Neuronal stem cell (in vitro differentiated cells): ENCODE measurements at regions not wholly inside any gene's neighbourhood (a gene's known extent, or its start where the extent isn't known, plus 50 kb on each side); places are given as distances from the start of the nearest gene placed in this dataset.

Experiments used
- DNase-seq: peaks from one replicate; pipeline ENCODE4 v3.0.0-alpha.2; 2013; ENCODE audit warnings: low spot score
- H2AFZ ChIP-seq: one replicate; pipeline ENCODE4 v1.6.1; 2013; ENCODE audit warnings: mild to moderate bottlenecking, low read length, inconsistent platforms
- H2AK5ac ChIP-seq: 2 replicates; pipeline ENCODE4 v1.6.1; 2013; ENCODE audit warnings: low read depth, mild to moderate bottlenecking, inconsistent platforms, low read length, moderate library complexity, mixed read lengths
- H2BK120ac ChIP-seq: 2 replicates; pipeline ENCODE4 v1.6.1; 2013; ENCODE audit warnings: low read depth, mild to moderate bottlenecking, inconsistent platforms, low read length, moderate library complexity, mixed read lengths
- H2BK12ac ChIP-seq: one replicate; pipeline ENCODE4 v1.6.1; 2013; ENCODE audit warnings: low read length, inconsistent platforms
- H2BK15ac ChIP-seq: 2 replicates; pipeline ENCODE4 v1.6.1; 2013; ENCODE audit warnings: mild to moderate bottlenecking, low read length, inconsistent platforms, mixed read lengths
- H2BK5ac ChIP-seq: one replicate; pipeline ENCODE4 v1.6.1; 2013; ENCODE audit warnings: inconsistent platforms, mild to moderate bottlenecking, low read length, moderate library complexity
- H3K14ac ChIP-seq: one replicate; pipeline ENCODE4 v1.6.1; 2013; ENCODE audit warnings: low read length, inconsistent platforms
- H3K18ac ChIP-seq: 2 replicates; pipeline ENCODE4 v1.6.1; 2013; ENCODE audit warnings: low read length, inconsistent platforms
- H3K23ac ChIP-seq: 2 replicates; pipeline ENCODE4 v1.6.1; 2013; ENCODE audit warnings: low read depth, mild to moderate bottlenecking, mixed read lengths, low read length, inconsistent platforms; ENCODE audit not compliant: poor library complexity
- H3K27ac ChIP-seq: replicated peaks from 3 replicates; pipeline ENCODE4 v1.5.1; 2013; ENCODE audit warnings: low read length, inconsistent platforms
- H3K27me3 ChIP-seq, 3 experiments: 2 replicates each; pipeline ENCODE4 v1.6.1; 2013; ENCODE audit warnings: low read length in 3 of 3, mild to moderate bottlenecking in 2 of 3, inconsistent platforms in 1 of 3, low read depth in 1 of 3, mixed read lengths in 1 of 3, moderate library complexity in 1 of 3; ENCODE audit not compliant: control insufficient read depth in 3 of 3, insufficient read depth in 3 of 3
- H3K36me3 ChIP-seq, 2 donors: replicated peaks in 1 of 2; 2 replicates each; pipeline ENCODE4 v1.6.1; 2013; ENCODE audit warnings: low read length in 2 of 2; ENCODE audit not compliant: control insufficient read depth in 2 of 2, insufficient read depth in 2 of 2
- H3K4ac ChIP-seq: 2 replicates; pipeline ENCODE4 v1.6.1; 2013; ENCODE audit warnings: inconsistent platforms, mild to moderate bottlenecking, low read length, moderate library complexity
- H3K4me1 ChIP-seq, 2 donors: 1 replicate in 1 of 2; 2 replicates in 1 of 2; pipeline ENCODE4 v1.6.1; 2013; ENCODE audit warnings: low read length in 2 of 2, low read depth in 1 of 2; ENCODE audit not compliant: control insufficient read depth in 2 of 2, insufficient read depth in 1 of 2
- H3K4me2 ChIP-seq: one replicate; pipeline ENCODE4 v1.6.1; 2013; ENCODE audit warnings: mild to moderate bottlenecking, low read length, inconsistent platforms; ENCODE audit not compliant: insufficient read depth, poor library complexity, severe bottlenecking
- H3K4me3 ChIP-seq, 2 donors: 2 replicates each; pipeline ENCODE4 v1.5.1; 2013; ENCODE audit warnings: low read length in 2 of 2, mild to moderate bottlenecking in 2 of 2, inconsistent platforms in 1 of 2, moderate library complexity in 1 of 2
- H3K79me1 ChIP-seq: one replicate; pipeline ENCODE4 v1.6.1; 2013; ENCODE audit warnings: low read depth, mild to moderate bottlenecking, inconsistent platforms, low read length, moderate library complexity
- H3K9ac ChIP-seq: one replicate; pipeline ENCODE4 v1.6.1; 2013; ENCODE audit warnings: mild to moderate bottlenecking, low read depth, low read length, inconsistent platforms; ENCODE audit not compliant: poor library complexity
- H3K9me3 ChIP-seq, 2 donors: replicated peaks in 1 of 2; 2 replicates each; pipeline versions ENCODE3 to v1.6.1; 2013; ENCODE audit warnings: low read length in 2 of 2, mild to moderate bottlenecking in 2 of 2, inconsistent platforms in 1 of 2, low read depth in 1 of 2, mixed read lengths in 1 of 2, moderate library complexity in 1 of 2; ENCODE audit not compliant: control insufficient read depth in 2 of 2, insufficient read depth in 1 of 2
- H4K8ac ChIP-seq: one replicate; pipeline ENCODE4 v1.6.1; 2013; ENCODE audit warnings: low read depth, mild to moderate bottlenecking, inconsistent platforms, low read length, moderate library complexity
- H4K91ac ChIP-seq: one replicate; pipeline ENCODE4 v1.6.1; 2013; ENCODE audit warnings: low read length, low read depth, mild to moderate bottlenecking, inconsistent platforms; ENCODE audit not compliant: poor library complexity
- WGBS, 2 donors: extraction: QIAGEN DNeasy Blood & Tissue Kit; methylation state at CpG; one replicate each; pipeline ENCODE4 v1.1.7; 2013; ENCODE audit warnings: missing lambda C conversion rate in 2 of 2, mixed read lengths in 1 of 2; ENCODE audit not compliant: insufficient read length in 2 of 2, insufficient replicate concordance in 1 of 2; ENCODE audit errors: extremely low coverage in 2 of 2; 5-methylcytosine and 5-hydroxymethylcytosine counted together

- no peak overlapping the region for H2BK120ac ChIP-seq
- no CpG with 5 or more reads among the region's 5 CpGs for WGBS, 2 donors
These were observed 203.6 kb upstream of the SLC35G4 start for GRCh38 chr18:11405804-11406203.

DNA sequence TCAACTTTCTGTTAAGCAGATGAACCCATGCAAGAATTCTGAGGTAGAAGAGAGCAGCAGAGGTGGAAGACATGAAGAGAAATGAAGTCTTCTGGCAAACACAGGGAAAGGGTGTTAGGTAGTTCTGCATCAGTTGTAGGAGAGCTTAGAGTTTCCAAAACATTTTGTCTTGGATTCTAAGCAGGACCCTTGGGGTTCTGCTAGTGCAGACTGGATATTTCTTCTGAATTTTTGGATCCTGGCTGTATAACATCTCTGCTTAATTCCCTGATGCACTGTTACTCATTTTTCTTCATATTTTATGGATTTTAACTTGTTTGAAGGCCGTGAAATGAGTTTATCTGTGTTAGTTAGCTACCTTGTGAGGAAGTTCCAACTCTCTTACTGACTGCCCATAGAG lies 208.7 kb upstream of the SLC35G4 start:
- Histone ChIP-seq H3K4ac (no peak overlapping the region), H2BK5ac (no peak overlapping the region), H2BK15ac (no peak overlapping the region), H4K91ac (no peak overlapping the region), H3K4me3 (no peak overlapping the region), H3K9ac (no peak overlapping the region), H3K23ac (no peak overlapping the region), H2AK5ac (no peak overlapping the region), H3K27ac (no peak overlapping the region), H3K27me3 (no peaks in the 10 kb centered on the region), H3K36me3 (no peaks in the 10 kb centered on the region), H2AFZ (no peak overlapping the region), H3K14ac (no peak overlapping the region), H3K79me1 (no peaks in the 10 kb centered on the region), H3K18ac (no peak overlapping the region), H3K4me1 (peaks cover 0 to 2% of the 10 kb centered on the region in 2 donors), H2BK120ac (no peak overlapping the region), H4K8ac (no peak overlapping the region), H2BK12ac (no peak overlapping the region), H3K4me2 (no peak overlapping the region), H3K9me3 (peaks cover 0 to 2% of the 10 kb centered on the region in 2 donors)
- DNase-seq, result no peak
- WGBS, 2 donors, result no CpG with 5 or more reads among the region's 1 CpG

More at GRCh38 chr18:11405804-11406203, 203.6 kb upstream of the SLC35G4 start:
- Histone ChIP-seq H2BK15ac (no peak overlapping the region), H3K9ac (no peak overlapping the region), H2AFZ (no peak overlapping the region), H3K4me1 (peaks cover 0 to 2% of the 10 kb centered on the region in 2 donors), H2BK5ac (no peak overlapping the region), H3K79me1 (no peaks in the 10 kb centered on the region), H3K14ac (no peak overlapping the region), H2BK12ac (no peak overlapping the region), H3K18ac (no peak overlapping the region), H4K91ac (no peak overlapping the region), H3K4me3 (no peak overlapping the region), H3K27me3 (no peaks in the 10 kb centered on the region), H2AK5ac (no peak overlapping the region), H3K23ac (no peak overlapping the region), H3K27ac (no peak overlapping the region), H3K4me2 (no peak overlapping the region), H3K4ac (no peak overlapping the region), H3K9me3 (no peaks in the 10 kb centered on the region), H3K36me3 (no peaks in the 10 kb centered on the region), H4K8ac (no peak overlapping the region)
- no peak for DNase-seq

- Histone ChIP-seq H3K79me1 (no peaks in the 10 kb centered on the region), H3K4me2 (no peak overlapping the region), H2AK5ac (no peak overlapping the region), H3K9me3 (peaks cover 0 to 2% of the 10 kb centered on the region in 2 donors), H3K27me3 (no peaks in the 10 kb centered on the region), H2BK12ac (no peak overlapping the region), H3K23ac (no peak overlapping the region), H2BK15ac (no peak overlapping the region), H4K8ac (no peak overlapping the region), H3K14ac (no peak overlapping the region), H3K4ac (no peak overlapping the region), H3K27ac (no peak overlapping the region), H3K4me1 (peaks cover 0 to 3% of the 10 kb centered on the region in 2 donors), H3K36me3 (no peaks in the 10 kb centered on the region), H3K18ac (no peak overlapping the region), H2BK120ac (no peak overlapping the region), H3K9ac (no peak overlapping the region), H2BK5ac (no peak overlapping the region), H3K4me3 (no peak overlapping the region), H4K91ac (no peak overlapping the region), H2AFZ (no peak overlapping the region)
- no peak for DNase-seq
- no CpG with 5 or more reads among the region's 3 CpGs for whole genome bisulfite sequencing, 2 donors
These were observed 210.8 kb upstream of the SLC35G4 start for GRCh38 chr18:11398625-11399024.

- H2AK5ac ChIP-seq, result no peak overlapping the region
- H3K9ac ChIP-seq, result no peak overlapping the region
- no peak overlapping the region for H3K27ac ChIP-seq
- WGBS, 2 donors, result no CpG with 5 or more reads among the region's 9 CpGs
- no peak overlapping the region for H3K14ac ChIP-seq
- peak overlapping the region; percentile 63 for H3K18ac ChIP-seq
- no peak overlapping the region for H4K8ac ChIP-seq
- H2BK12ac ChIP-seq, result no peak overlapping the region
- H3K4me3 ChIP-seq, result no peak overlapping the region
- no peak overlapping the region for H2BK5ac ChIP-seq
- H3K27me3 ChIP-seq, result no peaks in the 10 kb centered on the region
- H3K4me2 ChIP-seq, result no peak overlapping the region
- H3K79me1 ChIP-seq, result no peaks in the 10 kb centered on the region
- peaks cover 0 to 9% of the 10 kb centered on the region in 2 donors for H3K4me1 ChIP-seq
- DNase-seq, result no peak
- no peak overlapping the region for H4K91ac ChIP-seq
- H2BK120ac ChIP-seq, result no peak overlapping the region
- H3K23ac ChIP-seq, result no peak overlapping the region
- peaks cover 0 to 2% of the 10 kb centered on the region in 2 donors for H3K9me3 ChIP-seq
- peak overlapping the region; percentile 35 for H2BK15ac ChIP-seq
- H3K36me3 ChIP-seq, result no peaks in the 10 kb centered on the region
- H3K4ac ChIP-seq, result no peak overlapping the region
- H2AFZ ChIP-seq, result peak overlapping the region; percentile 7
These were observed 216.2 kb upstream of the SLC35G4 start for GRCh38 chr18:11392980-11393885.
